Adrenal gland (tissue), 5 donors: ENCODE measurements at regions not wholly inside any gene's neighbourhood (a gene's known extent, or its start where the extent isn't known, plus 50 kb on each side); places are given as distances from the start of the nearest gene placed in this dataset.

Experiments
- POLR2A ChIP-seq, 2 donors: fragments of 450-650 bp; IDR thresholded peaks; one replicate each; pipeline ENCODE4 v1.6.1; 2017; ENCODE audit warnings: antibody characterized with exemption in 2 of 2, mild to moderate bottlenecking in 2 of 2, moderate library complexity in 1 of 2
- TF ChIP-seq, protein P1 (sequence below), 6 experiments: fragments of 450-650 bp in 4 of 6; fragments of 200-600 bp in 2 of 6; sonication (generic) in 1 of 6; IDR thresholded peaks; 1 replicate in 5 of 6; 2 replicates in 1 of 6; pipeline versions ENCODE4 v1.5.1 to v1.8.0; 2016 to 2021; ENCODE audit warnings: antibody characterized with exemption in 6 of 6, mild to moderate bottlenecking in 2 of 6, moderate library complexity in 1 of 6
- donor health status: DM: no; HTN: no; CAD: no.

DNA sequence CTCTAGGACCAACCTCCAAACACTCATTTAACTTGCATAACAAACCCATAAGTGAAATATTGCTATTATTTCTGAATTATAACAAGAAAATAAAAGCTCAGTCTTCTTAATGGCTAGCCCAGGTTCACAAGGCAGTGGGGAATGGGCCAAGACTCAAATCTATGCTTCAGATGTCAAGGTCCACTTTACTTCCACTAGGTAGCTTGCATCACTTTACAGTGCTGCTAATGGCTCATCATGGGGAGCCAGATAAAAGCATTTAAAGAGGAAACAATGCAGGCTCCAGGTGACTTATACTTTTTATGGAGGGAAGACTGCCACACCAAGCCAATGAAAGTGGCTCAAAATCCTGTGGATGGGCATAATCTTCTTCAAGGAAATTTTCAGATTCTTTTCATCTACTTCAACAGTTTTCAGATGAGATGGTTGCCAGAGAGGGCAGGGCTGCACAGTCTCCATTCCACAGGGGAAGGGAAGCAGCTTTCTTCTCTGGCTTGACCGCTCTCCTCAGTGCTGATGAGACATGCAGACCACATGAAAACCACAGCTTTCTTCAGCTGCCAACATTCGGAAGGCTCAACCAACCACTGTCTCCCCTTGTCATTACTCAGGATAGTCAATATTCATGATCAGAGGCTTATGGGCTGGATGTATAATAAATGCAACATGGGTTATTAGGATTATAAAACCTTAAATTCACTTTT is 361.9 kb upstream of the MEX3C start:
- no peak for TF ChIP-seq POLR2A (IDR thresholded peaks at IDR 0.05)
- TF ChIP-seq, protein P1, sequence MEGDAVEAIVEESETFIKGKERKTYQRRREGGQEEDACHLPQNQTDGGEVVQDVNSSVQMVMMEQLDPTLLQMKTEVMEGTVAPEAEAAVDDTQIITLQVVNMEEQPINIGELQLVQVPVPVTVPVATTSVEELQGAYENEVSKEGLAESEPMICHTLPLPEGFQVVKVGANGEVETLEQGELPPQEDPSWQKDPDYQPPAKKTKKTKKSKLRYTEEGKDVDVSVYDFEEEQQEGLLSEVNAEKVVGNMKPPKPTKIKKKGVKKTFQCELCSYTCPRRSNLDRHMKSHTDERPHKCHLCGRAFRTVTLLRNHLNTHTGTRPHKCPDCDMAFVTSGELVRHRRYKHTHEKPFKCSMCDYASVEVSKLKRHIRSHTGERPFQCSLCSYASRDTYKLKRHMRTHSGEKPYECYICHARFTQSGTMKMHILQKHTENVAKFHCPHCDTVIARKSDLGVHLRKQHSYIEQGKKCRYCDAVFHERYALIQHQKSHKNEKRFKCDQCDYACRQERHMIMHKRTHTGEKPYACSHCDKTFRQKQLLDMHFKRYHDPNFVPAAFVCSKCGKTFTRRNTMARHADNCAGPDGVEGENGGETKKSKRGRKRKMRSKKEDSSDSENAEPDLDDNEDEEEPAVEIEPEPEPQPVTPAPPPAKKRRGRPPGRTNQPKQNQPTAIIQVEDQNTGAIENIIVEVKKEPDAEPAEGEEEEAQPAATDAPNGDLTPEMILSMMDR (IDR thresholded peaks at IDR 0.05) = no peak
